T-helper 17 cell (primary cell): ENCODE measurements at regions not wholly inside any gene's neighbourhood (a gene's known extent, or its start where the extent isn't known, plus 50 kb on each side); places are given as distances from the start of the nearest gene placed in this dataset.

Experiments used
- ATAC-seq: fragments of 150-1000 bp; cut with Tn5 transposase; 2 replicates; pipeline ENCODE4 v1.10.0; 2021; ENCODE audit warnings: mild to moderate bottlenecking, moderate library complexity
- DNase-seq, 3 donors: peaks; one replicate each; pipeline versions ENCODE4 v3.0.0 to v3.0.0-alpha.2; 2020 to 2021
- H3K9me3 ChIP-seq: one replicate; pipeline ENCODE4 v1.7.0; 2013; ENCODE audit warnings: low read length, mild to moderate bottlenecking; ENCODE audit not compliant: control insufficient read depth, poor library complexity, severe bottlenecking
- H3K27ac Mint-ChIP-seq: one replicate; pipeline ENCODE4 v1.8.0; 2022; ENCODE audit warnings: mild to moderate bottlenecking, moderate library complexity, mixed read lengths
- H3K27me3 Mint-ChIP-seq: one replicate; pipeline ENCODE4 v1.8.0; 2022; ENCODE audit warnings: mixed read lengths
- H3K36me3 Mint-ChIP-seq: one replicate; pipeline ENCODE4 v1.8.0; 2022; ENCODE audit warnings: low read depth, mixed read lengths
- H3K4me1 Mint-ChIP-seq: one replicate; pipeline ENCODE4 v1.8.0; 2022; ENCODE audit warnings: mild to moderate bottlenecking, mixed read lengths
- H3K4me3 Mint-ChIP-seq: one replicate; pipeline ENCODE4 v1.8.0; 2022; ENCODE audit warnings: mild to moderate bottlenecking, moderate library complexity, mixed read lengths

DNA sequence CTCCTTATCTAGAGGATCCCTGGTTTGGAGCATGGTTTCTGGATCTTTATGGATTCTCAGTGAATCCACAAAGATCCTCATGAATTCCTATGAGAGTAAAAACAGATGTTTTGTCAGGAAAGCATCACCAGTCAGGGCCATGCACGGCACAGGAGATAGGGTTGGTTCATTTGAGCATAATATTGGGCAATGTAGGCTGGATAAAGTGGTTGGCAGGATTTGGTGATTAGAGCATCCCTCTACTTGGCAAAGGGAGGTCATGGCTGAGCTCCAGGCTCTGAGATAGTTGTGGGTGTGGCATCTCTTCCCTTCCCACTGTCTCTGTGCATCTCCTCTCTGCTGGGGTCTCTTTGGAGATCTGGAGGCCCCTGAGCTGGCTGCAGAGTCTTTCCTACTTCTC lies 149.8 kb downstream of the DACT1 start:
- no peak overlapping the region for H3K4me3 Mint-ChIP-seq
- no peak overlapping the region for H3K27ac Mint-ChIP-seq
- H3K27me3 Mint-ChIP-seq = peaks cover 11% of the 10 kb centered on the region
- H3K4me1 Mint-ChIP-seq = no peaks in the 10 kb centered on the region
- no peaks in the 10 kb centered on the region for H3K9me3 ChIP-seq
- H3K36me3 Mint-ChIP-seq = no peaks in the 10 kb centered on the region
- ATAC-seq (no peak), DNase-seq (no peak)

DNA sequence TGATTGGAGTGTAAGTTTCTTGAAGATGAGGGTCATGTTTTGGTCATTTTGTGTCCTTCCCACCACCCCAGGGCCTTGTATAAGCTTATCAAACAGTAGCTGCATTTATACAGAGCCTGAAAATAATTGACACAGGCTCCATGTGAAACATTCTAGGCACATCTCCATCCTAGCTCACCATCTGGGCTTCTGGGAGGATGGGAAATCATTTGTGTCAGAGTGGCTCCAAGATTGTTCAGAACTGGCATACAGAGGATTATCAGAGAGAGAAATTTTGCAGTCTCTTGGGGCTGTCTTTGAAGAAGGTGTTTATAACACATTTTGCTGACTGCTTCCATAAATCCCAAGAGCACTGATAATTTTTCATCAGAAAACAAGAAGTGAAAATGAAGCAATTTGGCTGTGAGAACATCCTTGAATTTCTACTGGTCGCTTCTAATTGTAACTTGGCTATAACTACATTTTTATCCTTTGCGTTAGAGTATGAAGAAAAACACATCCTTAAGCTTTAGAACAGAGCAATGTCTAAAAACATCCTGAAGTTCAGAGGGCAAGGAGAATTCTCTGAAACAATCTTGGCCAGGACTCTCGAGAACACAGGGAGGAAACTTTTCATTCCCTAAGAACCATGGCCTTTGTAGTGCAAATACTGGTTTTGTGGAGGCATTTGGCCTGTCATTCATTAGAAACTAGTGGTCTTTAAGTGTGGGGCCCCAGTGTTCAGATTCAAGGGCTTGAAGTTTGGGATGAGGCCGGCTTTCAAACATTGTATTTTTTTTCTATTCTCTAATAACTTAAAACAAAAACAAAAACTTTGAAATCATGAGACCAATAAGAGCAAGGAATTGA lies 151.1 kb downstream of the DACT1 start:
- Mint-ChIP-seq H3K27ac (no peak overlapping the region), H3K36me3 (peaks cover 3% of the 10 kb centered on the region), H3K27me3 (peaks cover 21% of the 10 kb centered on the region), H3K4me3 (no peak overlapping the region), H3K4me1 (no peaks in the 10 kb centered on the region)
- no peak for DNase-seq
- no peak for ATAC-seq
- H3K9me3 ChIP-seq = no peaks in the 10 kb centered on the region

DNA sequence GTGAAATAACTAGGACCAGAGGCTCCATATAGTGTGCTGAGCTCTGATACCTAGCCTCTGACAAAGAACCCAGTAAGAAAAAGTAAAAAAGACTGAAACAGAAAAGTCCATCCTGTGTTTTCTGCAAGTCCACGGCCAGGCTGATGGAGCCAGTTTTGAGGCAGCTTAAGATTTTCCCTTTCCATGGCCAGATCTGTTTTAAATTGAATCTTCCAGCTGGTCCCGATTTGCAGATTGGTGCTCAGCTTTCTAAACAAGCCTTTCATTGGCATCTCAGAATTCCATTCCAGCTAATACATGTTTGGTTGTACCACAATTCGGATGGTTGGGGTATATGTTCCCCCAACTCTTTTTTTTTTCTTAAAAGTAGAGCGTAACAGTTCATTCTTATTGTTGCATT lies 152.0 kb downstream of the DACT1 start:
- peaks cover 3% of the 10 kb centered on the region for H3K36me3 Mint-ChIP-seq

GRCh38 chr14:58792416-58792815 lies 154.7 kb downstream of the DACT1 start:
- Mint-ChIP-seq H3K4me1 (no peaks in the 10 kb centered on the region), H3K36me3 (peaks cover 3% of the 10 kb centered on the region), H3K4me3 (no peak overlapping the region), H3K27me3 (peaks cover 27% of the 10 kb centered on the region), H3K27ac (no peak overlapping the region)
- ATAC-seq (no peak), DNase-seq (no peak)
- H3K9me3 ChIP-seq = no peaks in the 10 kb centered on the region

More for the DNA sequence above, 152.0 kb downstream of the DACT1 start:
- Mint-ChIP-seq H3K27me3 (peaks cover 21% of the 10 kb centered on the region), H3K4me1 (no peaks in the 10 kb centered on the region), H3K27ac (no peak overlapping the region), H3K4me3 (no peak overlapping the region)
- DNase-seq = no peak
- H3K9me3 ChIP-seq = no peaks in the 10 kb centered on the region
- no peak for ATAC-seq

- no peak for DNase-seq
- no peak overlapping the region for H3K4me3 Mint-ChIP-seq
- no peak overlapping the region for H3K27ac Mint-ChIP-seq
- peaks cover 29% of the 10 kb centered on the region for H3K27me3 Mint-ChIP-seq
- H3K9me3 ChIP-seq = no peaks in the 10 kb centered on the region
- ATAC-seq = no peak
- H3K4me1 Mint-ChIP-seq = no peaks in the 10 kb centered on the region
- peaks cover 3% of the 10 kb centered on the region for H3K36me3 Mint-ChIP-seq
Observed at GRCh38 chr14:58793131-58793740, 155.5 kb downstream of the DACT1 start.

DNA sequence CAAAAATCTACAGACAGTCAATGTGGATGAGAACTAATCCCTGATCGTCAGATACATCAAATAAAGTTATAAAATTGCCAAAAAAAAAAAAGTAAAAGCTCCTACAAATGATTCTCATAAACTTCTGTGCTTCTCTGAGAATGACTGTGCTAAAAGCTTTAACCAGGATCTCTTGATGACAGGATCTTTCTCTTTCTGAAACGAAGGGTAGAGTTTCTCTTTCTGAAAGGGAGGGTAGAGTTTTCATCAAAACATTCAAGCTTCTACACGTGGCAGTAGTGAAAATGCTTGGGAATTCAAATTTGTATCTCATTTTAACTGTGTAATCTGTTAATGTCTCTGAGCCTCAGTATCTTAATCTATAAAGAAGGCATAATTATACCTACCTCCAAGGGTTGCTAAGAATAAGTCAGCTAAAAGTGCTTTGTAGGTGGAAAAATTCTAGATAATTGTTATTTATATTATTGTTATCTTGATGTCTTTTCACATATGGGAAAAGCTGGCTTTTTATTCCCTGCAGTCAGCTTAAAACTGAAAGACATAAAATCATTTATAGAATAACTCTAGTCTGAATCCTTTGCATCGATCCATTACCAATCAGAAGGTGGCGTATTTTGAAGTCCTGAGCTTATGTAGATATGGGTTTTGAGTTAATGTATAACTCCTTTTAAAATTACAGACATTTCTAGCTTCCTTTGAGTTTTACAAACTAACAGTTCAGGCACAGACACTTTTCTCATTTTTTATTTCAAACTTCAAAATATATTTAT lies 157.4 kb downstream of the DACT1 start:
- H3K4me1 Mint-ChIP-seq = peaks cover 3% of the 10 kb centered on the region
- H3K27me3 Mint-ChIP-seq = peaks cover 25% of the 10 kb centered on the region
- H3K4me3 Mint-ChIP-seq = no peak overlapping the region
- ATAC-seq (no peak), DNase-seq (no peak)
- no peaks in the 10 kb centered on the region for H3K9me3 ChIP-seq
- H3K27ac Mint-ChIP-seq = no peak overlapping the region
- H3K36me3 Mint-ChIP-seq = peaks cover 3% of the 10 kb centered on the region

GRCh38 chr14:58796242-58797009 lies 158.7 kb downstream of the DACT1 start:
- H3K4me3 Mint-ChIP-seq = no peak overlapping the region
- H3K27me3 Mint-ChIP-seq = peaks cover 25% of the 10 kb centered on the region
- no peak for ATAC-seq
- H3K27ac Mint-ChIP-seq = no peak overlapping the region
- no peaks in the 10 kb centered on the region for H3K9me3 ChIP-seq
- DNase-seq = no peak
- peaks cover 3% of the 10 kb centered on the region for H3K4me1 Mint-ChIP-seq
- peaks cover 3% of the 10 kb centered on the region for H3K36me3 Mint-ChIP-seq

GRCh38 chr14:58797010-58797429 lies 159.3 kb downstream of the DACT1 start:
- H3K36me3 Mint-ChIP-seq = peaks cover 3% of the 10 kb centered on the region
- H3K27ac Mint-ChIP-seq = no peak overlapping the region
- ATAC-seq = no peak

GRCh38 chr14:58798173-58798572 lies 160.4 kb downstream of the DACT1 start:
- Mint-ChIP-seq H3K27me3 (peaks cover 18% of the 10 kb centered on the region), H3K4me1 (peaks cover 3% of the 10 kb centered on the region), H3K27ac (no peak overlapping the region), H3K36me3 (peaks cover 2% of the 10 kb centered on the region), H3K4me3 (no peak overlapping the region)
- no peaks in the 10 kb centered on the region for H3K9me3 ChIP-seq
- no peak for ATAC-seq
- no peak for DNase-seq

More at GRCh38 chr14:58797010-58797429, 159.3 kb downstream of the DACT1 start:
- H3K27me3 Mint-ChIP-seq = peaks cover 25% of the 10 kb centered on the region
- H3K4me3 Mint-ChIP-seq = no peak overlapping the region
- DNase-seq = no peak
- H3K9me3 ChIP-seq = no peaks in the 10 kb centered on the region
- H3K4me1 Mint-ChIP-seq = peaks cover 3% of the 10 kb centered on the region

- no peaks in the 10 kb centered on the region for H3K36me3 Mint-ChIP-seq
- H3K4me1 Mint-ChIP-seq = peaks cover 3% of the 10 kb centered on the region
- peaks cover 14% of the 10 kb centered on the region for H3K27me3 Mint-ChIP-seq
- DNase-seq (no peak), ATAC-seq (no peak)
- no peaks in the 10 kb centered on the region for H3K9me3 ChIP-seq
- no peak overlapping the region for H3K4me3 Mint-ChIP-seq
- no peak overlapping the region for H3K27ac Mint-ChIP-seq
Observed at GRCh38 chr14:58801086-58801485, 163.3 kb downstream of the DACT1 start.

- Mint-ChIP-seq H3K27me3 (no peaks in the 10 kb centered on the region), H3K4me1 (no peaks in the 10 kb centered on the region), H3K27ac (no peak overlapping the region), H3K36me3 (no peaks in the 10 kb centered on the region), H3K4me3 (no peak overlapping the region)
- ATAC-seq = no peak
- DNase-seq = no peak
- H3K9me3 ChIP-seq = no peaks in the 10 kb centered on the region
Observed at GRCh38 chr14:58805057-58805456, 167.3 kb downstream of the DACT1 start.

DNA sequence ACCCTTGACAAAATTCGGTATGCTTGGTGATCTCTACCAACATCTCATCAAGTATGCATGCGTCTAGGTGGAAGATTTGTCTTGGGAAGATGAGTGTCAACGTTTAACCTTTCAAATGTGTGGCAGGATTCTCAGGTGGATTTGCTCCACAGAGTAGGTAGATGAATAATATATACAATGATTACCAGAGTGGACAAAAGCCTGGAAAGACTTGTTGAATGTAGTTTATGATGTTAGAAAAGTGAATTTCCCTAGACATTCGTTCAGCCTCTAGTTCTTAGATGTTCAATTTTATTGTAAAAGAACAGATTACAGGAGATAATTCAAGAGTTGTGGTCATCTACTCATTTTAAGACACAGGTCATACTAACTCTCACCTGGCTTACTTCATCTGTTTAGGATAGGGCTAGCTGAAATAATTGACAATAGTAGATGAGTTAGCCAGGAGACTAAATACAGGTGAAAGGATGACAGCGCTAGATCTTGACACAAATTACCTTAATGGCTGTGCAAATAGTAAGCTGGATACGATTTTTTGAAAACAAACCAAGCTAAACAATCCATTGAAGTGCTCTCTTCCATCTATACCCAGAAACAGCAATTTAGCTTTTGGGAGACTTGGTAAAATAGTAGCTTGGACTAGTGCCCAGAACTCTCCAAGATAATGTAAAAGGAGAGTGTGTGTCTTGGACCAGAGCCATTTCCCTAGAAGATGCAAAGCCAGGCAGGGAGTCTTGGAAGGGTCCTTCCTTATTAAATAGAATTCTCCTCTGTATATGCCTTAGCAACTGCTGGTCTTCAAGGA lies 168.0 kb downstream of the DACT1 start:
- H3K27me3 Mint-ChIP-seq = no peaks in the 10 kb centered on the region
- H3K4me3 Mint-ChIP-seq = no peak overlapping the region

More for the DNA sequence above, 168.0 kb downstream of the DACT1 start:
- DNase-seq (no peak), ATAC-seq (no peak)
- no peaks in the 10 kb centered on the region for H3K36me3 Mint-ChIP-seq
- H3K27ac Mint-ChIP-seq = no peak overlapping the region
- H3K9me3 ChIP-seq = no peaks in the 10 kb centered on the region
- H3K4me1 Mint-ChIP-seq = no peaks in the 10 kb centered on the region
